DMS114 treated with DMSO at 0.1 percent for 48 hours (cell line): ENCODE measurements at regions not wholly inside any gene's neighbourhood (a gene's known extent, or its start where the extent isn't known, plus 50 kb on each side); places are given as distances from the start of the nearest gene placed in this dataset.
"Not testable (repeated sequence)": the region's sequence is repeated elsewhere in the genome, so short reads cannot be mapped to it uniquely, and the experiment has no call there.

ENCODE experiments used
- DNase-seq: peaks from one replicate; lab custom pipeline; 2025; ENCODE audit not compliant: unreplicated experiment; lab: John Stamatoyannopoulos, UW

DNA sequence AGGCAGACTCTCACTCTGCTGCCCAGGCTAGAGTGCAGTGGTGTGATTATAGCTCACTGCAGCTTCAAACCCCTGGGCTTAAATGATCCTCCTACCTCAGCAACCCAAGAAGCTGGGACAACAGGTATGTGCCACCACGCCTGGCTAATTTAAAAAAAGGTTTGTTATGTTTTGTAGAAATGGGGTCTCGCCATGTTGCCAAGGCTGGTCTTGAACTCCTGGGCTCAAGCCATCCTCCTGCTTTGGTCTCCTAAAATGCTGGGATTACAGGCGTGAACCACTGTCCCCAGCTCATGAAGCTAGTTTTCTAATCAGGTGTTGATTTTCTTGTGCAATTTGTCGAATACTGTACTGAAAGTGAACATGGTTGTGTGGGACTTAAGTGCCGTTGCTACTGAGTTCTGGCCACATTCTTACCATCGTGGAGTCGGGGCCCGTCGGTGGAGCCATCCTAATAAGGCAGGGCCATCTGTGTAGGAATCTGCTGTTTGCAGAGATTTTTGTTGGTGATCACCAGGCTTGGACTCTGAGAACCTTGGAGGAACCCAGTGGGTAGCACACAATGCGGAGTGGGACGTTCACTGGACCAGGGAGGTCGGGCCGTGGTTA is 193.2 kb downstream of the GOLGA6L6 start:
- no peak for DNase-seq

DNA sequence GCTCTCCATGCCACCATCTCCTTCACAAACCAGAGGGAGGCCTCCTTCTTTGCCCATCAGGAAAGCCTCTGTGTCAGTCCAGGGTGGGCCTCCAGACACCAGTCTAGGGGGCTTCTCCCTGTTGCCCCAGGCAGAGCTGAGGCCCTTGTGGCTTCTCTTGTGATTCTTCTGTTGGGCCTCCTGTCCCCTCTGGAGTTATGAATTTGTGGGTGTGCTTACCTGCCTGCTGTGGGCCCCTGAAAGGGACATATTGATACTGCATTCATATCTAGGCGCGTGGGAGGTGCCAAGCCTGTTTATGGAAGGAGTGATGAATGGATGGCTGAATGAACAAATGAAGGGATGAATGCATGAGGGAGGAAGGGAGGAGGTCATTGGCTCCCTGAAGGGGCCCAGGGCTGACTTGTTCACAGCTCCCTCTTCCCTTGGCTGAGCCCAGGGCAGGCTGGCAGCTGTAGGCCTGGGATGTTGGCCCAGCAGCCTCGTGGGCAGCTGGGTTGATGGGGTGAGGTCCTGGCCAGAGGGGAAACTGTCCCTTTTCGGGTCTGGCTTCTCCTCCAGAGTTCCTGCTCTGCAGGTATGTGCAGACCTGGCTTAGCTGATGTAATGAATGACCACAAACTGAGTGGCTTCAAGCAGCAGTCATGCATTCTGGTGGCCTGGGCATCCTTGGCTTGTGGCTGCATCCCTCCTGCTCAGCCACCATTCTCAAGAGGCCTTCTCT is 195.4 kb downstream of the GOLGA6L6 start:
- DNase-seq, result no peak

GRCh38 chr15:20345401-20345958 is 196.1 kb downstream of the GOLGA6L6 start:
- DNase-seq, result no peak

- no peak for DNase-seq
Observed at GRCh38 chr15:20344601-20345400, 196.8 kb downstream of the GOLGA6L6 start.

GRCh38 chr15:20343395-20344211 is 198.0 kb downstream of the GOLGA6L6 start:
- DNase-seq, result not testable (repeated sequence)

DNA sequence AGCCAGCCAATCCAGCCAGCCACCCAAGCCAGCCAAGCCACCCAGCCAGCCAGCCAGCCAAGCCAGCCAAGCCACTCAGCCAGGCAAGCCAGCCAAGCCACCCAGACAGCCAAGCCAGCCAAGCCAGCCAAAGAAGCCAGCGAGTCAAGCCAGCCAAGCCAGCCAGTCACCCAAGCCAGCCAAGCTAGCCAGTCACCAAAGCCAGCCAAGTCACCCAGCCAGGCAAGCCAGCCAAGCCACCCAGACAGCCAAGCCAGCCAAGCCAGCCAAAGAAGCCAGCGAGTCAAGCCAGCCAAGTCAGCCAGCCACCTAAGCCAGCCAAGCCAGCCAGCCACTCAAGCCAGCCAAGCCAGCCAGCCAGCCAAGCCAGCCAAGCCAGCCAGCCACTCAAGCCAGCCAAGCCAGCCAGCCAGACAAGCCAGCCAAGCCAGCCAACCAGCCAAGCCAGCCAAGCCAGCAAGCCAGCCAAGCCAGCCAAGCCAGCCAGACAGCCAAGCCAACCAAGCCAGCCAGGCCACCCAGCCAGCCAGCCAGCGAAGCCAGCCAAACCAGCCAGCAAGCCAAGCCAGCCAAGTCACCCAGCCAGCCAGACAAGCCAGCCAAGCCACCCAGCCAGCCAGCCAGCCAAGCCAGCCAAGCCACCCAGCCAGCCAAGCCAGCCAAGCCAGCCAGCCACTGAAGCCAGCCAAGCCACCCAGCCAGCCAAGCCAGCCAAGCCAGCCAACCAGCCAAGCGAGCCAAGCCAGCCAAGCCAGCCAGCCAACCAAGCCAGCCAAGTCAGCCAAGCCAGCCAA is 198.8 kb downstream of the GOLGA6L6 start:
- DNase-seq, result not testable (repeated sequence)

- DNase-seq, result no peak
Observed at GRCh38 chr15:20341901-20342600, 199.5 kb downstream of the GOLGA6L6 start.

GRCh38 chr15:20340931-20341661 is 200.5 kb downstream of the GOLGA6L6 start:
- DNase-seq, result no peak

GRCh38 chr15:20340331-20340811 is 201.2 kb downstream of the GOLGA6L6 start:
- no peak for DNase-seq

DNA sequence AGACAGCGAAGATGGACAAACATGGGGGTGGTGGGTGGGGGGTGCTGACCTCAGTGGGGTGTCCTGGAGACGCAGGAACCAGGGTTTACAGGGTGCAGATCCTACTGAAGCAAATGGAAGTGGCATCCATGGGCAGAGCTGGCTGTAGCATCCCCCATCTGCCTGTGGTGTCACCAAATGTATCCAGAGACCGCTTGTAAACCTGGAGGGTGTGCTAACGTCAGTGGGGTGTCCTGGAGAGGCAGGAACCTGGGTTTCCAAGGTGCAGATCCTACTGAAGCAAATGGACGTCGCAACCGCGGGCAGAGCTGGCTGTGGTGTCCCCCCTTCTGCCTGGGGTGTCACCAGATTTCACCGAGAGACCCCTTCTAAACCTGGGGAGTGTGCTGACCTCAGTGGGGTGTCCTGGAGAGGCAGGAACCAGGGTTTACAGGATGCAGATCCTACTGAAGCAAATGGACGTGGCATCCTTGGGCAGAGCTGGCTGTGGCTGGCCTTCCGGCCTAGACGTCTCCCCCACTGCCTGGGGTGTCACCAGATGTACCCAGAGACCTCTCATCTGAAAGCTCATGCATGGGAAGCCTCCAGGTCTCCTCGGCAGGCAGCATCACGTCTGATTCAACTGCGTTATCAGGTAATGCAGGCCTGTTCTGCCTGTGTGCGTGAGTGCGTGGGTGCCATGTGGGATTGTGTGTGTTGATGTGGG is 202.4 kb downstream of the GOLGA6L6 start:
- DNase-seq, result not testable (repeated sequence)

GRCh38 chr15:20338671-20339070 is 202.9 kb downstream of the GOLGA6L6 start:
- not testable (repeated sequence) for DNase-seq

DNA sequence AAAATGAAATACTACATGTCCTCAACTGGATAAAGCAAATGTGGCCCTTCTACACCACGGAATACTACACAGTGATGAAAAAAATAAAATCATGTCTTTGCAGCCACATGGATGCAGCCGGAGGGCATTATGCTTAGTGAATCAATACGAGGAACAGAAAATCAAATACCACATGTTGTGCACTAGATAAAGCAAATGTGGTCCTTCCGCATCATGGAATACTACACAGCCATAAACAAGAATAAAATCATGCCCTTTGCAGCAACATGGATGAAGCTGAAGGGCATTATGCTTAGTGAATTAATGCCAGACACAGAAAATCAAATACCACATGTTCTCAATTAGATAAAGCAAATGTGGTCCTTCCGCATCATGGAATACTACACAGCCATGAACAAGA is 204.4 kb downstream of the GOLGA6L6 start:
- DNase-seq, result not testable (repeated sequence)

DNA sequence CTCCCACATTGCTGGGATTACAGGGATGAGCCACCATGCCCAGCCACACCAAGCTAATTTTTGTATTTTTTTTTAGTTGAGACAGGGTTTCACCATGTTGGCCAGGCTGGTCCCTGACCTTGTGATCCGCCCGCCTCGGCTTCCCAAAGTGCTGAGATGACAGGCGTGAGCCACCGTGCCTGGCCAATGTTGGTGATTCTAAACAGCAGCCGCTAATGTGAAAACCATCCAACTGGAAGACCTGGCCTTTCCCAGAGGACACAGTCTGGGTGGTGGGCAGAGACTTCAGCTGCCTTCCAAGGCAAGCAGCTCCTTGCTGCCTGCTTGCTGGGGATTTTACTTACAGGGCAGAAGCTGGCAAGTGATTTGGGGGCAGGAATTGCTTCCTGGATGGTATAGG is 207.1 kb downstream of the GOLGA6L6 start:
- DNase-seq, result not testable (repeated sequence)

DNA sequence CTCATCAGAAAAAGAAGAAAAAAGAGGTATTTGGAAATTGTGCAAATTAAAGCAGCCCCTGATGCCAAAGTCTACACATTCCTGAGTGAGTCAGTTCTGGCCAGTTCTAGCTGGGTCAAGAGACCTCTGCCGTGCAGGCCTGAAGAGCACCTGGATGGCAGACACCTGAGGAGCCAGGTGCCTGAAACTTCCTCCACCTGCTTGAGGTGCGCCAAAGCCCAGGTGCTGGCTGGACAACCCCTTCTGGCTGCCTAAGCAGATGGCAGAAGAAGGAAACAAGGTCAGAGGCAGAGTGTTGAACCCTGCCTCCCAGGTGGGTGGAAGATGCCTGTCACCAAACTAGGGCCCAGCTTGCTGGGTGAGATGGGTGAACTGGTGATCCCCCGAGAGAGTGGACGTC is 215.8 kb downstream of the GOLGA6L6 start:
- DNase-seq, result not testable (repeated sequence)

- not testable (repeated sequence) for DNase-seq
Observed at GRCh38 chr15:20317132-20317531, 224.5 kb downstream of the GOLGA6L6 start.

DNA sequence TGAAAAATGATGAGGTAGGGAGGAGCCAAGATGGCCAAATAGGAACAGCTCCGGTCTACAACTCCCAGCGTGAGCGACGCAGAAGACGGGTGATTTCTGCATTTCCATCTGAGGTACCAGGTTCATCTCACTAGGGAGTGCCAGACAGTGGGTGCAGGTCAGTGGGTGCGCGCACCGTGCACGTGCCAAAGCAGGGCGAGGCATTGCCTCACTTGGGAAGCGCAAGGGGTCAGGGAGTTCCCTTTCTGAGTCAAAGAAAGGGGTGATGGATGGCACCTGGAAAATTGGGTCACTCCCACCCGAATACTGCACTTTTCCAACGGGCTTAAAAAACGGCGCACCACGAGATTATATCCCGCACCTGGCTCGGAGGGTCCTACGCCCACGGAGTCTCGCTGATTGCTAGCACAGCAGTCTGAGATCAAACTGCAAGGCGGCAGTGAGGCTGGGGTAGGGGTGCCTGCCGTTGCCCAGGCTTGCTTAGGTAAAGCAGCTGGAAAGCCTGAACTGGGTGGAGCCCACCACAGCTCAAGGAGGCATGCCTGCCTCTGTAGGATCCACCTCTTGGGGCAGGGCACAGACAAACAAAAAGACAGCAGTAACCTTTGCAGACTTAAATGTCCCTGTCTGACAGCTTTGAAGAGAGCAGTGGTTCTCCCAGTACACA is 230.5 kb downstream of the GOLGA6L6 start:
- DNase-seq, result not testable (repeated sequence)

DNA sequence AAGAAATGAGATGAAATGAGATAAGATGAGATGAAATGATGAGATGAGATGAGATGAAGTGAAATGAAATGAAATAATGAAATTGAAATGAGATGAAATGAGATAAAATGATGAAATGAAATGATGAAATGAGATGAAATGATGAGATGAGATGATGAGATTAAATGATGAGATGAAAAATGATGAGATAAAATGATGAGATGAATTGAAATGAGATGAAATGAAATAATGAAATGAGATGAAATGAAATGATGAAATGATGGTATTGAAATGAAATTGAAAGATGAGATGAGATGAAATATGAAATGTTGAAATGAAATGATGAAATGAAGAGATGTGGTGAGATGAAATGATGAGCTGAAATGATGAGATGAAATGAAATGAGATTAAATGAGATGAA is 231.0 kb downstream of the GOLGA6L6 start:
- no peak for DNase-seq
